ENCODE measurements at regions not wholly inside any gene's neighbourhood (a gene's known extent, or its start where the extent isn't known, plus 50 kb on each side); places are given as distances from the start of the nearest gene placed in this dataset.

DNA sequence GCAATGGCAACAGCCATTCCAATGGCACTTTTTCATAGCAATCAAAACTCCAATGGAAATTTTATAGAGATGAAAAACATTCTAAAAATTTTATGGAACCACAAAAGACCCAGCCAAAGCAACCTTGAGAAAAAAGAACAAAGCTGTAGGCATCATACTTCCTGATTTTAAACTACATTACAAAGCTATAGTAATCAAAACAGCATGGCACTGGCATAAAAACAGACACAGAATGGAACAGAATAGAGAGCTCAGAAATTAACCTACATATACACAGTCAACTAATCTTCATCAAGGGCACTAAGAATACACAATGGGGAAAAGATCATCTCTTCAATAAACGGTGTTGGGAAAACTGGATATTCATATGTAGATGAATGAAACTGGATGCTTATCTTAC lies 401.5 kb downstream of the NPHP4 start:
- DNase-seq, result no peak

DNA sequence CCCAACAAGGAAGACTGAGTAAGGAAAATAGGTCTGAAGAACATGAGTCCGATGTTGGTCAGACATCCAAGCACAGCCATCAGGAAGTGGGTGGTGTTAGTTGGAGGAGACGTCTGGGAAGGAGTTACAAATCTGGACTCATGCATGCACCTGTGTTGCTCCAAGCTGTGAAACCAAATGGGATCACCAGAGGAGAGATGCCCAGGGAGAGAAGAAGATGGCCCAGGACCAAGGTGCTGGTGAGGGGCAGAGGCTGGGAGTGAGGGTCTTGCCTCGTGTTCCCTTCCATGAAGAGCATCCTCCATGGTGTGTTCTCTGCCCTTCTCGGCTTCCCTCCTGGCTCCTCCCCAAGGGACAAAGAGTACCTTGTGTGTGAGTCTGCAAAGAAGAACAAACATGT lies 405.6 kb downstream of the NPHP4 start:
- DNase-seq, result no peak

- no peak for DNase-seq
These were observed 407.0 kb downstream of the NPHP4 start for GRCh38 chr1:5585256-5585655.

DNA sequence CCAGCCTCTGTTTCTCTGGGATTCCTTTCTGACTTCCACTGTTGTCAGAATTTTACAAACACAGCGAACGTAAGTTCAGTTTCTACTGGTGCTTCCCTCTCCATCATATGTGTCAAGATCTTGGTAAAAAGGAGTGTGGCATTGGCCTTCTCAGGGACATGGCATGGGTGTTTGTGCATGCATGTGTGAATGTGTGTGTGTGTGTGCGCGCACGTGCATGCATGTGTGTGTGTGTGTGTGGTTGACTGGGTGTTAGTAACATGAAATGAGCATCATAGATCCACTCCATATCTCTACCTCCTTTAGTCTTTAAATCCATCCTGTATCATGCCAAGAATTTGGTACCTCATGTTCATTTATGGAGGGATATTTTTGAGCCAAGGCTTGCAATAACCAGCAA lies 411.3 kb downstream of the NPHP4 start:
- DNase-seq, result no peak

DNA sequence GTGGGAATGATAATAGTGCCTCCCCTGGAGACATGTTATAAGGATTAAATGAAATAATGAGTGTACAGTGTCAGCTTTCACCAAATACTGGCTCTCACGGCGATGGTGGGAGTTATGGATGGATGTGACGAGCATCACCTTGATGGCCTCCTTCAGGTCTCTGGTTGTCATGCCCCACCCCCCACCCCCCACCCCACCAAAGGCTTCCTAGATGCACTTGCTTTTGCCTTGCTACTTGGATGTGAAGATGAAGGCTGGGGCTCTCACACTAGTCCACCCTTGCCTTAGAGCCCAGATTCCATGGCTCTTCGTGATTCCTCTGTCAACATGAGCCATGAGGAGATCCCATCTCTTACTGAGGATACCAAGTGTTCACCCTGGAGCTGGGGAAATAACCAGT lies 412.3 kb downstream of the NPHP4 start:
- DNase-seq, result no peak

DNA sequence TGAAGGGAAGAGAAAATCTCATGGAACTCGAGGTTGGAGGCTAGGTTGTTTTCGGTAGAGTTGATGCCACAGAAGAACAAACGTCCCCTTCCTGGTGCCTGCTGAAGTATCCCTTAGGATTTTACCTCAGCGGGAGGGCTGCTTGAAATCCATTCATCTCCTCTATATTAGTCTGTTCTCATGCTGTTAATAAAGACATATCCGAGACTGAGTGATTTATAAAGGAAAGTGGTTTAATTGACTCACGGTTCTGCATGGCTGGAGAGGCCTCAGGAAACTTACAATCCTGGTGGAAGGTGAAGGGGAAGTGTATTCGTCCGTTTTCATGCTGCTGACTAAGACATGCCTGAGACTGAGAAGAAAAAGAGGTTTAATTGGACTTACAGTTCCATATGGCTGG lies 413.5 kb downstream of the NPHP4 start:
- DNase-seq, result no peak

GRCh38 chr1:5577255-5578040 lies 414.8 kb downstream of the NPHP4 start:
- no peak for DNase-seq

- no peak for DNase-seq
These were observed 415.6 kb downstream of the NPHP4 start for GRCh38 chr1:5576673-5577065.

DNA sequence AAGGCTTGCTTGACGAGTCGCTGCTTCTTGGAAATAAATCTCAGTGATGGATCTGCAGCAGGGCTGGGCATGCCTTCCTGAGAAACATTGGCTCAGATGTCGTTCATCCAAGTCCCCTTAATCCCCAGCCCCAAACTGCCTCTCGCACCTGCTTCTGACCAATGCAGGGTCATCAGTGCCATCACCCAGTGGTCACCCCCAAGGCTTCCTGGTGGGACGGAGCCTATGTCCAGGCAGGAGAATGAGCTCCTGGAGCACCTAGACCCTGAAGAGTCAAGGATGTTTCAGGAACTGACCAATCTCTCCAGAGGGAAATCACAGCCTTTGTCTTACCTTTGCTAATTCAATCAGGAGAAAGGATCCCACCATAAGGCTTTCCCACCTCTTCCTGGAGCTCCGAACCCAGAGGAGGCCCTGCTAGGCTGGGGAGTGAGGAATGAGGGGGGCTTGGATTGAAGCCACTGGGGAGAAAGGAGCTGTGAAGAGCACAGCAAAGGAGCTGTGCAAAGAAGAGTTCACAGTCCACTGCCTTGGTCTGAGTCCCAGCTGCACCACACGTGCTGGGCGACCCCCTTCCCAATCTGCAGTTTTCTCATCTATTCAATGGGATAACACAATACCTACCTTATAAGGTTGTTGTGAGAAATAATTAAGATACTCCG lies 416.1 kb downstream of the NPHP4 start:
- no peak for DNase-seq

DNA sequence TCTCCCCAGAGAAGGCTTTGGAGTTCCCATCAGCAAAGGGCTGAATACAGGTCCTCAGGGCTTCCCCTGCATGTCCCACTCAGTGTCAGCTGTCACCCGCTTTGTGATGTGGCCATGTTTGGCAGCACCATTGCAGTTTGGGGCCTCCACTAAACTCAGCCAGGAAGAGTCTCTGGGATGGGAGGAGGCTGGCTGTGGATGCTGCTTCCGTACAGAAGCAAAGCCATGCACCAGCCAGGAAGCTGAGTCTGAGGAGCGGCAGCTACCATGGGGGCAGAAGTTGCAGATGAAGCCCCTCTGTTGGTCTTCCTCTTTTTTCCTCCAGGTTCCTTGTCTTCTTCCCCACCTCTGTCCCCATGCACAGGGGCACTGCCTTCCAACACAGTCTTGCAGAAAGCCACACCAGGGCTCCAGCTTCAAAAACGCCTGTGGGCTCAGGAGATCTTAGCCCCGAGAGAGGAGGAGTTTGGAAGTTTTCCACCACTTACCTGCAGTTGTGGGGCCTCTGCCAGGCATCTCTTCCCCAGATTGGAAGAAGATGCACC lies 416.8 kb downstream of the NPHP4 start:
- DNase-seq, result no peak

DNA sequence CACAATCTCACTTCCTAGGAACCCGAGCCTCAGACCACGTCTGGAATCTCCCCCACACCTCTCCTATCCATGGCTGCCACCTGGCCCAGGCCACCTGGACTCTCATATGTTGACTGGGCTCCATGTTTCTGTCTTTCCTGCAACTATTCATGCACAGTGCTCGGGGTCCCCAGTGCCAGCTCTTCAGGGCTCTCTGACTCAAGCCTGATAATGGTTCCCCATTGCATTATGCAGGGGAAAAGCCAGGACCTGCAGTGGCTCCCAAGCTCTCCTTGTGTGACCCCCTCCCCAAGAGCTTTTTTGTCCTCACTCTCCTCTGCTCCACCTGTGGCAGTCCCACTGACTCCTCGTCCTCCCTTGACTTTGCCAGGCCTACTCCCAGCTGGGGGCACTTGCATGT lies 417.6 kb downstream of the NPHP4 start:
- no peak for DNase-seq

DNA sequence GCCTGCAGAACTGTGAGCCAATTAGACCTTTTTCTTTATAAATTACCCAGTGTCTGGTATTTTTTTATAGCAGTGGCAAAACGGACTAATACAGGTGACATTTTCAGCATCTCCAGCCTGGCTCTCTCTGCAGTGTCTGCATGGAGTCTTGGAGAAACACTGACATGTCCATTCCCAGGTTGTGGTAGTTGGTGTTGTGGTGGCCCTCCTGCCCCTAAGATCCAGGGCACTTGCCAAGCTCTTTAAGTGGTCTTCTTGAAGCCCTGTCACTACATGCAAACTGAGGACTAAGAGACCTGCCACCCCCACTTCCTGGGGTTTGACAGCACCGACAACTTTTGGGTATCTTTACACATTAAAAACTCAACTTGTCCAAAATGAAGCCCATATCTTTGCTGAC lies 419.4 kb downstream of the NPHP4 start:
- DNase-seq, result no peak

DNA sequence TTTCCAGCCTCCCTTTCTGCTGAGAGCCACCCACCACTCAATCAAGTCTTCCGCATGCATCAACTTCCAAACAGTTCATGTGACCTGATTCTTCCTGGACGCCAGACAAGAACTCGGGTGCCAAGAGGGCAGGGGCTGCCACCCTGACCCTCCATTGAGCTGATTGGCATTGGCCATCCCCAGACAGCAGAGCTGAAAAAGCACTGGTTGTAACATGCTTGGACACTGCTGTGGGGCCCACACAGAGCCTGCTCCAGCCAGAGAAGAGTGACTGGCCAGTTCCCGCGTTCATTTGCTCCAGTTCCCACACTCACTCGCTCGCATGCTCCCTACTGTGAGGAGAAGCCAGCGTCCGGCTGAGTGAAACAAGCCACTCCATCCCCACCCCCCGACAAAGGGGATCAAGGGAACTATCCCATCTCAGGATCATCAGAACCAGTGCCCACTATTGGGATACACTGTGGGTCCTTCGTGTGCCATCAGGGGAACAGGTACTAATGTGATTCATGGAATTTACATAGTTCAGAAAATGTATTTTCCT lies 420.3 kb downstream of the NPHP4 start:
- DNase-seq, result no peak

DNA sequence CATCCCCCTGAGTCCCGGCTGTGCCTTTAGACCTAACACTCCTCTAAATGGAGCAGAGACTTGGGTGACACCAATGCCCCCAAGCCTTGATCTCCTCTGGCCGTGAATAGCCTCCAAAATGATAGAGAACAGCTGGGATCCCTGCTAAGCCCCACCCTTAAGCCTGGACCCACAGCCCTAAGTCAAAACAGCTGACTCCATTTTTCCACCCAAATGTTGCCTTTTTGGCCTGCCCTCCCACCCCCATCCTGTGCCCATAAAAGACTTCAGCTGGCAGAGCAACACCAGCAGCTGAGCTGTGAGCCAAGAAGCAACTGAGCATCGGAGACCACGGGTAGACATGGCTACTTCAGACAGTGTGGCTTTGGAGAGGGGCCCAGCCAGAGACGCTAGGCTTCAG lies 420.8 kb downstream of the NPHP4 start:
- DNase-seq, result no peak

DNA sequence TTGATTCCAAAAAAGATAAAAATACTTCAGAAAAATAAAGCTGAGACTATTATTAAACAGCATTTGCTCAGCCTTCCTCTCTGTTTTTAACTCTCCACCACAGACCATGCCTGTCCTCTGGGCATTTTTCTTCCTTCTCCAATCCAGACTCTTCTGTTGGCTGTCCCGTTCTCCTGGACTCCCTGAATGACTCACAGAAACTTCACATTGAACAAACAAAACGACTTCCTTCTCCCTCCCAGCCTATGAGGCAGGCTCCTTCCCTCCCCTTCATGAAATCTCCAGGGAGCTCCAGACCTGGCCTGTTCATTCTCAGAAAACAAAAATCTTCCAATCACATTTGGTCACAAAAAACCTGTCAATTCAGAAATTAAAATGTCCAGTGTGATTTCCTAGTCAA lies 421.3 kb downstream of the NPHP4 start:
- no peak for DNase-seq

DNA sequence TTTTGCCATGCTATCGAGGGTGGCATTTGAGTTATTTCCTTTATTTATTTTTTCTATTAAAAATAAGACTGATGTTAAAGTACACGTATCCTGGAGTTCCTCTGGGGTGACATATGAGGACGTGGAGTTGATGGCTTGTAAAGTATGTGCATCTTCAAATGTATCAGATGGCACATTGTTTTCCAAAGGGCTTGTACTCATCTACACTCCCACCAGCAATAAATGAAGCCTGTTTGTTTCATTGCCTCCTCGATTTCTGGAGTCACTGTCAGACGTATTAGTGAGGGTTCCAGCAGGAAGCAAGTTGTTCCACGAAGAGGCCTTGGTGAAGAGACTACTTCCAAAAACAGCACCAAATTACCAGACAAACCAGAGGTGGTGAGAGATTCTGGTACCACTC lies 423.9 kb downstream of the NPHP4 start:
- no peak for DNase-seq

DNA sequence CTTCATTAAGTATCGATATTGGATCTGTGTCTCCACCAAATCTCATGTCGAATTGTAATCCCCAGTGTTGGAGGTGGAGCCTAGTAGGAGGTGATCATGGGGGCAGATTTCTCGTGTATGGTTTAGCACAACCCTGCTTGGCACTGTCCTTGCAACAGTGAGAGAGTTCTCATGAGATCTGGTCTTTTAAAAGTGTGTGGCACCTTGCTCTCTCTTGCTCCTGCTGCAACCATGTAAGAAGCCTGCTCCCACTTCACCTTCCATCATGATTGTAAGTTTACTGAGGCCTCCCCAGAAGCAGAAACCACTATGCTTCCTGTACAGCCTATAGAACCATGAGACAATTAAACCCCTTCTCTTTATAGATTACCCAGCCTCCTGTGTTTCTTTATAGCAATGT lies 424.4 kb downstream of the NPHP4 start:
- DNase-seq, result no peak

DNA sequence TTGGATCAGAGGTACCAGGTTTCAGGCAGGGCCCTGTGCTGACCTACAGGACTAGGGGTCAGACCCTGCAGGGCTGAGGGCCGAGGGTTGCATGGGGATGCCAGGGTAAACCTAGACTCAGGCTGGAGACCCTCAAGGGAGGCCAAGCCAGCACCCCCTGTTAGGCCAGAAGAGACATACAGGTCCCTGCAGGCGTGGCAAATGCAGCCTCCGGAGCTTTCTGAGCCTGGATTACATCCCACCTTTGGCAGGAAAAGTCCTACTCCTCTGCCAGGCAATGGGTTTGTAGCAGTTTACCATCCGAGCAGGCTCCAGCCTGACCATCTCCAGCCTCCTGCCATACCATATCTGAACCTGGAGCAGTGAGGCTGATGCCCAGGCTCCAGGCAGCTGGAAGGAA lies 425.3 kb downstream of the NPHP4 start:
- DNase-seq, result no peak

DNA sequence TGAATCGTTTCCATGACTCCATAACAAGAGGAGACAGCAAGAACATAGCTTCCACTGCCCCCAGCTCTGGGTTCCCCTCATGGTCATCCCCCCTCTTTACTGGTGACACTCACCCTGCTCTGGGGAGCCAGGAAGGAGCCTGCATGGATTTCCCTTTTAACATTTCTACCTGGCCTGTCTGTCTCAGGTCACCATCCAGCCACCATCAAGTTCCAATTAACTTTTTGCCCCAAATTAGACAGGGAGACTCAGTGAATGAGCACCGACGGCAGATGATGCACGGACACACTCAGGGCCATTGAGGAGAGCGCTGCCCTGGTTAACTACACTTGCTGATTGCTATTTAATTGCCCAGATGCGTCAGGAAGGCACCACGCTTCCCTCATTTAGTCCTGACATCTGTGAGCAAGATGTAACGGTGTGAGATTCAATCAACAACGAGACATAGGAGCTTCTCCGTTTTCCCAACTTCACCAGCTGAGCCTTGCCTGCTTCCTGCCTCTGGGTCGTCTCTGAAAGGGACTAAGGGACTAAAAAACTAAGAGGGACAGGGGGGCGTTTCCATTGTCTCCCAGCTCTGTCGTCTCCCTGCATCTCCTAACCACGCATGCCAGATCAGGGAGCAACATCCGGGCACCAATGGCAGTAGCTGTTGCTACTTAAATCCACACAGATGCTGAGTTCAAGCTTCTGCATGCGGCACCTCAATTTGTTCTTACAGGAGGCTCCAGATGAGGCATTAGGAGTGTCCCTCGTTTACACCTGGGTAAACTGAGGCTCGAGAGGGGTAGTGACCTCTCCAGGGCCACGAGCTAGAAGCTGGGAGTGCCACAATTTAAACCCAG lies 426.7 kb downstream of the NPHP4 start:
- DNase-seq, result no peak

DNA sequence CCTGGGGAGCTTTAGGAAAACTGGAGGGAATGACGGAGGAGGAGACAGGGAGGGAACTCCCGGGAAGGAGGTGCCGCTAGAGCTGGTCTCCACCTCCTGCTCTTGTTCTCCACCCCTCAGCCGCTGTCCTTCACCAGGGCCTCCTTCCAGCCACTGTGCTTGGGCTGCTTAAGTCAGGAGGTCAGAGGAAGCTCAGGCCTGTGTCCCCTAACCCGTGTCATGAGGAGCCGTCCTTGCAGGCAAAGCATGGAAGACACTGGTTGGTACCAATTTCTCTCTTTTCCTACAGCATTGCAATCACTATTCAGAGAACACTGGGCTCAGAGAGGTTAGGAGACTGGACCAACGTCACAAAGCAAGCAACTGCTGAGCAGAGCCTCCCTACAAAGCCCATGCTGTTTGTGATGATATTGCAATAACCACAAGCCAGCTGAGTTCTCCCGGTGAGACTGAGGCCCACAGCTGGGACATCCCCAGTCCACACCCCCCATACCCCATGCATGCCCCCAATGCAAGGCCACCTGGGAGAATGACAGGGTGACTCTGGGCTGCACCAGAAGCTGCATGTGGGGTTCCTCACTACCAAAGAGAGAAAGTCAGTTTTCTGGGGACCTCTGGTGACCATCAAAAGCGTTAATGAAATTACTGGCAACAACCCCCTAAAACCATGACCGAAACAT lies 427.5 kb downstream of the NPHP4 start:
- DNase-seq, result no peak

DNA sequence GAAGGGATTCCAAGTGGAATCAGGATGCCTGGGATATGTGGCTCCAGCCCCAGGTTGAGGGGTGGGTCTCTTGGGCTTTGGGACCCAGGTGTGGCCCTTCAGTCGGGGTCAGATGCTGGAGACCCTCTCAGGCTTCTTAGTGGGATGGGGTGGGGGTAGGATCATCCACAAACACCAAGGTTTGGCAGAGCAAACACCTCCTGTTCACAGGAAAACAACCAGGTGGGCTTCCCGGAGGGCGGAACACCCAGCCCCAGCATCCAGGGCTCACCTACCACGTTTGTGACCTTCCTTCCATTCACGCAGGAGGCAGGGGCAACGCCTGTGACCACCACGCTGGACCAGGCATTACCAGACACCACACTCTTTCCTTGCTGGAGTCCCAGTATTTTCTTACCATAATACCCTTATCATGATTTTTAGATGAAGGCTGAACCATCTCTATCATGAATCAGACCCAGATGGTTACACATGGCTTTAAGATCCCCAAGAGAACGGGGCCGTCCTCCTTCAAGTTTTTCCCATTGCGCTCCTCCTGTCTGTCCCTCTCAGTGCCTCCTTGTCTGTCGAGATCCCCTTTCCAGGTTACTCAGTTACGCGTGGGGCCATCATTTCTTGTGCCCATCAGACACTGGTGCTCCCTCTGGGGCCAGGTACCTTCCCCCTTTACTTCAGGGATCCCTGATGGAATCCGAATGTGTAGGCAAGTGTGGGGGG lies 428.2 kb downstream of the NPHP4 start:
- DNase-seq, result no peak

DNA sequence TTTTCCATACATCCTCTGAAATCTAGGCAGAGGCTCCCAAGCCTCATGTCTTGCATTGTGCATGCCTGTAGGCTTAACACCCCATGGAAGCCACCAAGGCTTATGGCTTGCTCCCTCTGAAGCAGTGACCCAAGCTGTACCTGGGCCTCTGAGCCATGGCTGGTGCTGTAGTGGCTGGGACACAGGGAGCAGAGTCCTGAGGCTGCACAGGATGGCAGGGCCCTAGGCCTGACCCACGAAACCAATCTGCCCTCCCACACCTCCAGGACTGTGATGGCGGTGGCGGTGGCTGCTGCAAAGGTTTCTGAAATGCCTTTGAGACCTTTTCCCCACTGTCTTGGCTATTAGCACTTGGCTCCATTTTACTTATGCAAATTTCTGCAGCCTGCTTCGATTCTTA lies 429.5 kb downstream of the NPHP4 start:
- DNase-seq, result no peak
